GM12875 (cell line): ENCODE measurements at regions not wholly inside any gene's neighbourhood (a gene's known extent, or its start where the extent isn't known, plus 50 kb on each side); places are given as distances from the start of the nearest gene placed in this dataset.
"Not testable (repeated sequence)": the region's sequence is repeated elsewhere in the genome, so short reads cannot be mapped to it uniquely, and the experiment has no call there.

Experiments used
- H3K4me3 ChIP-seq: one replicate; pipeline ENCODE4 v1.5.1; 2011; ENCODE audit warnings: low read depth, low read length, control low read depth
- CTCF ChIP-seq: IDR thresholded peaks from 2 replicates; pipeline ENCODE4 v1.5.1; 2011; ENCODE audit warnings: low read depth, mild to moderate bottlenecking, control low read depth, inconsistent platforms, low read length, moderate library complexity, borderline replicate concordance; ENCODE audit not compliant: insufficient read depth

GRCh38 chr5:115423051-115423450 lies 121.5 kb downstream of the FEM1C start:
- TF ChIP-seq CTCF, result no peak

GRCh38 chr5:115420812-115421211 lies 123.8 kb downstream of the FEM1C start:
- not testable (repeated sequence) for H3K4me3 ChIP-seq

More at GRCh38 chr5:115423051-115423450, 121.5 kb downstream of the FEM1C start:
- H3K4me3 ChIP-seq, result no peak overlapping the region

- no peak for TF ChIP-seq CTCF
- no peak overlapping the region for H3K4me3 ChIP-seq
Measured at GRCh38 chr5:115419846-115420585, 123.6 kb upstream of the CCDC112 start.

- H3K4me3 ChIP-seq, result no peak overlapping the region
- no peak for TF ChIP-seq CTCF
Measured at GRCh38 chr5:115418788-115419187, 122.3 kb upstream of the CCDC112 start.

GRCh38 chr5:115417076-115417475 lies 120.6 kb upstream of the CCDC112 start:
- TF ChIP-seq CTCF, result no peak
- no peak overlapping the region for H3K4me3 ChIP-seq

- H3K4me3 ChIP-seq, result no peak overlapping the region
- no peak for TF ChIP-seq CTCF
Measured at GRCh38 chr5:115415143-115415491, 118.7 kb upstream of the CCDC112 start.

- no peak overlapping the region for H3K4me3 ChIP-seq
- no peak for TF ChIP-seq CTCF
Measured at GRCh38 chr5:115414406-115415142, 118.1 kb upstream of the CCDC112 start.
